A549 (cell line): ENCODE measurements at regions not wholly inside any gene's neighbourhood (a gene's known extent, or its start where the extent isn't known, plus 50 kb on each side); places are given as distances from the start of the nearest gene placed in this dataset.

Experiments
- ATAC-seq, 2 experiments: fragments of 200-7000 bp in 1 of 2; fragments of >200 bp in 1 of 2; cut with Nextera tagmentation in 1 of 2; cut with Tn5 transposase in 1 of 2; 3 replicates each; pipeline versions ENCODE4 v1.8.0 to v1.9.1; 2018 to 2020; ENCODE audit warnings: mild to moderate bottlenecking in 1 of 2, moderate library complexity in 1 of 2
- CTCF ChIA-PET: fragments of 300-600 bp; sonication (Branson Sonifier 250); formaldehyde crosslinking; extraction: SDS; loops from one replicate; lab custom pipeline; 2021; ENCODE audit warnings: antibody characterized with exemption, inconsistent platforms; lab: Yijun Ruan, JAX
- POLR2A ChIA-PET: fragments of 350-600 bp; formaldehyde crosslinking; extraction: SDS; loops from one replicate; lab custom pipeline; 2021; ENCODE audit warnings: antibody characterized with exemption, inconsistent platforms; lab: Yijun Ruan, JAX
- DNase-seq, 2 experiments: peaks; one replicate each; pipeline versions ENCODE4 v3.0.0 to v3.0.0-alpha.2; 2011 to 2016; ENCODE audit warnings: low read depth in 1 of 2, low spot score in 1 of 2
- FAIRE-seq: peaks from 2 replicates; lab custom pipeline; 2011; peaks lifted over from hg19 to GRCh38; lab: Jason Lieb, UNC
- H3K27ac ChIP-seq, 2 experiments: fragments of >200 bp; sonication (Bioruptor Twin); formaldehyde crosslinking; 3 replicates each; pipeline ENCODE4 v1.5.1; 2016 to 2017
- H3K4me1 ChIP-seq: fragments of >200 bp; sonication (Bioruptor Twin); formaldehyde crosslinking; 3 replicates; pipeline ENCODE4 v1.6.1; 2016
- H3K4me2 ChIP-seq: fragments of >200 bp; sonication (Bioruptor Twin); formaldehyde crosslinking; 3 replicates; pipeline ENCODE4 v1.6.1; 2016
- H3K4me3 ChIP-seq: fragments of >200 bp; sonication (Bioruptor Twin); formaldehyde crosslinking; 3 replicates; pipeline ENCODE4 v1.5.1; 2016
- H3K9me3 ChIP-seq: fragments of >200 bp; sonication (Bioruptor Twin); formaldehyde crosslinking; 3 replicates; pipeline ENCODE4 v1.6.1; 2016
- BHLHE40 ChIP-seq: IDR thresholded peaks from 2 replicates; pipeline ENCODE4 v1.6.1; 2012; ENCODE audit warnings: low read depth, low read length, inconsistent platforms
- CBX2 ChIP-seq: fragments of 200-600 bp; sonication (generic); IDR thresholded peaks from 2 replicates; pipeline ENCODE4 v1.6.1; 2016; ENCODE audit warnings: low read depth, mild to moderate bottlenecking, borderline replicate concordance
- E2F6 ChIP-seq: IDR thresholded peaks from 2 replicates; pipeline ENCODE4 v1.6.1; 2012; ENCODE audit warnings: low read depth, borderline replicate concordance
- EP300 ChIP-seq, 2 experiments: fragments of >200 bp; sonication (Bioruptor Twin); formaldehyde crosslinking; IDR thresholded peaks; 2 replicates in 1 of 2; 3 replicates in 1 of 2; pipeline ENCODE4 v1.6.1; 2016 to 2017
- FOSB ChIP-seq: fragments of 250-450 bp; sonication (Bioruptor Pico); IDR thresholded peaks from 2 replicates; pipeline ENCODE4 v1.5.0; 2020; ENCODE audit warnings: mild to moderate bottlenecking, moderate library complexity
- HDAC2 ChIP-seq: fragments of 200-600 bp; sonication (generic); IDR thresholded peaks from 2 replicates; pipeline ENCODE4 v1.6.1; 2016
- HES2 ChIP-seq: fragments of >200 bp; sonication (Bioruptor Twin); formaldehyde crosslinking; IDR thresholded peaks from 2 replicates; pipeline ENCODE4 v1.6.1; 2016
- HMGXB4 ChIP-seq: fragments of 250-450 bp; sonication (Bioruptor Pico); IDR thresholded peaks from 2 replicates; pipeline ENCODE4 v1.5.0; 2021; ENCODE audit warnings: mild to moderate bottlenecking, moderate library complexity, borderline replicate concordance
- HOXA7 ChIP-seq: fragments of 250-450 bp; sonication (Bioruptor Pico); IDR thresholded peaks from 2 replicates; pipeline ENCODE4 v1.5.0; 2020; ENCODE audit warnings: mild to moderate bottlenecking, moderate library complexity
- HOXB5 ChIP-seq: fragments of 250-450 bp; sonication (Bioruptor Pico); IDR thresholded peaks from 2 replicates; pipeline ENCODE4 v1.5.0; 2020; ENCODE audit warnings: mild to moderate bottlenecking, moderate library complexity
- KDM5A ChIP-seq: fragments of 200-600 bp; sonication (generic); IDR thresholded peaks from 2 replicates; pipeline ENCODE4 v1.6.1; 2016; ENCODE audit warnings: antibody characterized with exemption, mild to moderate bottlenecking
- MYC ChIP-seq: IDR thresholded peaks from 2 replicates; pipeline ENCODE4 v1.6.1; 2012; ENCODE audit warnings: mild to moderate bottlenecking, inconsistent platforms, low read length, improper control_type of control experiment, borderline replicate concordance
- NFE2L2 ChIP-seq: fragments of 150-350 bp; conservative IDR thresholded peaks from 2 replicates; pipeline ENCODE4 v1.6.1; 2014; ENCODE audit warnings: low read length
- NR3C1 ChIP-seq: fragments of >200 bp; sonication (Bioruptor Twin); formaldehyde crosslinking; IDR thresholded peaks from 3 replicates; pipeline ENCODE4 v1.6.1; 2017
- POLR2A ChIP-seq: IDR thresholded peaks from 2 replicates; pipeline ENCODE4 v1.6.1; 2012; ENCODE audit warnings: mild to moderate bottlenecking, low read length
- RARB ChIP-seq: fragments of 250-450 bp; sonication (Bioruptor Pico); IDR thresholded peaks from 2 replicates; pipeline ENCODE4 v1.8.0; 2021; ENCODE audit warnings: mild to moderate bottlenecking, moderate library complexity
- REST ChIP-seq: fragments of 200-600 bp; sonication (generic); IDR thresholded peaks from 2 replicates; pipeline ENCODE4 v1.6.1; 2016; ENCODE audit warnings: antibody characterized with exemption, mild to moderate bottlenecking, moderate library complexity
- RFX5 ChIP-seq: fragments of 450-650 bp; IDR thresholded peaks from 2 replicates; pipeline ENCODE4 v1.7.1; 2014; ENCODE audit warnings: antibody characterized with exemption, mild to moderate bottlenecking, moderate library complexity
- RNF2 ChIP-seq: fragments of 200-600 bp; sonication (generic); IDR thresholded peaks from 2 replicates; pipeline ENCODE4 v1.6.1; 2016; ENCODE audit warnings: low read depth, mild to moderate bottlenecking, antibody characterized with exemption, moderate library complexity, borderline replicate concordance
- SREBF2 ChIP-seq: fragments of 450-650 bp; IDR thresholded peaks from 2 replicates; pipeline ENCODE4 v1.6.1; 2014; ENCODE audit warnings: mild to moderate bottlenecking, moderate library complexity
- ZNF302 ChIP-seq: fragments of 250-450 bp; sonication (Bioruptor Pico); IDR thresholded peaks from 2 replicates; pipeline ENCODE4 v1.9.0; 2021; ENCODE audit warnings: inconsistent platforms, mild to moderate bottlenecking, moderate library complexity
- ZSCAN20 ChIP-seq: fragments of 250-450 bp; sonication (Bioruptor Pico); IDR thresholded peaks from 2 replicates; pipeline ENCODE4 v1.8.0; 2022; ENCODE audit warnings: mild to moderate bottlenecking, moderate library complexity
- WGBS: methylation state at CpG from one replicate; pipeline ENCODE4 v1.1.6; 2017; ENCODE audit errors: missing lambda C conversion rate; 5-methylcytosine and 5-hydroxymethylcytosine counted together
- TF ChIP-seq, protein P1 (sequence below): fragments of 250-450 bp; sonication (Bioruptor Pico); IDR thresholded peaks from 2 replicates; pipeline ENCODE4 v1.5.0; 2020; ENCODE audit warnings: low read depth, mild to moderate bottlenecking, moderate library complexity
- TF ChIP-seq, protein P2 (sequence below): fragments of 450-650 bp; IDR thresholded peaks from 2 replicates; pipeline ENCODE4 v1.6.1; 2014; ENCODE audit warnings: antibody characterized with exemption
- TF ChIP-seq, protein P3 (sequence below): fragments of >200 bp; sonication (Bioruptor Twin); formaldehyde crosslinking; IDR thresholded peaks from 3 replicates; pipeline ENCODE4 v1.6.1; 2016

GRCh38 chr11:91755526-91755925 lies 469.1 kb upstream of the FAT3 start (continued):
- no peak for TF ChIP-seq HES2
- TF ChIP-seq NFE2L2 = no peak
- TF ChIP-seq, protein P1, sequence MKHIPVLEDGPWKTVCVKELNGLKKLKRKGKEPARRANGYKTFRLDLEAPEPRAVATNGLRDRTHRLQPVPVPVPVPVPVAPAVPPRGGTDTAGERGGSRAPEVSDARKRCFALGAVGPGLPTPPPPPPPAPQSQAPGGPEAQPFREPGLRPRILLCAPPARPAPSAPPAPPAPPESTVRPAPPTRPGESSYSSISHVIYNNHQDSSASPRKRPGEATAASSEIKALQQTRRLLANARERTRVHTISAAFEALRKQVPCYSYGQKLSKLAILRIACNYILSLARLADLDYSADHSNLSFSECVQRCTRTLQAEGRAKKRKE = no peak
- TF ChIP-seq POLR2A = no peak

DNA sequence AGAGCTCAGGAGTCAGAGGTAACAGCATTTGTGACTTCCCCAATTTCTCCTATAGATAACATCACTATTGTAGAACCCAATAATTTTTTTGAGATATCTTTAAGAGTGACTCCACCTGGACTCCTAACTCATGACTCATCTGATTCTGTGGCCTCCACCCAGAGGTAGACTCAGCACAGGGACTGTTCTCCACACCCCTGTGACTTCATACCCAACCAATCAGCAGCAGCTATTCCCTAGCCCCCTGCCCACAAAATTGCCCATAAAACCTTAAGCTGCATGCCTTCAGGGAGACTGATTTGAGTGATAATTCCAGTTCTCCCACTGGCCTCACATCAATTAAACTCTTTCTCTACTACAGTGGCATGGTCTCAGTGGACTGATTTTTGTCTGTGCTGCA lies 475.4 kb upstream of the FAT3 start:
- TF ChIP-seq HDAC2 (no peak), CBX2 (no peak), EP300 (IDR thresholded peaks at IDR 0.05) (no peak), HMGXB4 (CRISPR knock-in tag) (no peak), RFX5 (no peak), E2F6 (no peak), MYC (no peak), FOSB (CRISPR knock-in tag) (no peak), SREBF2 (no peak)
- ATAC-seq (no peak), DNase-seq (no peak), FAIRE-seq (no peak)
- no peak overlapping the region for H3K4me2 ChIP-seq
- ChIA-PET CTCF (no interaction called here), POLR2A (no interaction called here)
- no peaks in the 10 kb centered on the region for H3K4me1 ChIP-seq
- no peaks in the 10 kb centered on the region; the same call in 2 of the 3 replicates for H3K9me3 ChIP-seq
- H3K27ac ChIP-seq = no peak overlapping the region
- no peak overlapping the region for H3K4me3 ChIP-seq

GRCh38 chr11:91742155-91742554 lies 482.5 kb upstream of the FAT3 start:
- Histone ChIP-seq H3K4me3 (no peak overlapping the region), H3K4me1 (0 out of 3 replicates have a peak, but pooled peaks cover 5% of the 10 kb centered on the region), H3K4me2 (no peak overlapping the region), H3K27ac (no peak overlapping the region), H3K9me3 (no peaks in the 10 kb centered on the region)
- WGBS = 75% methylated on average over 3 of the region's 3 CpGs
- FAIRE-seq = no peak
- TF ChIP-seq, protein P2, sequence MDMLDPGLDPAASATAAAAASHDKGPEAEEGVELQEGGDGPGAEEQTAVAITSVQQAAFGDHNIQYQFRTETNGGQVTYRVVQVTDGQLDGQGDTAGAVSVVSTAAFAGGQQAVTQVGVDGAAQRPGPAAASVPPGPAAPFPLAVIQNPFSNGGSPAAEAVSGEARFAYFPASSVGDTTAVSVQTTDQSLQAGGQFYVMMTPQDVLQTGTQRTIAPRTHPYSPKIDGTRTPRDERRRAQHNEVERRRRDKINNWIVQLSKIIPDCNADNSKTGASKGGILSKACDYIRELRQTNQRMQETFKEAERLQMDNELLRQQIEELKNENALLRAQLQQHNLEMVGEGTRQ = no peak
- TF ChIP-seq RARB (CRISPR knock-in tag) (no peak), NR3C1 (no peak), ZSCAN20 (CRISPR knock-in tag) (no peak), MYC (no peak), KDM5A (no peak), ZNF302 (CRISPR knock-in tag) (no peak), BHLHE40 (no peak), RNF2 (no peak), NFE2L2 (no peak), REST (no peak), HOXA7 (CRISPR knock-in tag) (no peak), HOXB5 (no peak), EP300 (IDR thresholded peaks at IDR 0.05) (no peak)
- TF ChIP-seq, protein P3, sequence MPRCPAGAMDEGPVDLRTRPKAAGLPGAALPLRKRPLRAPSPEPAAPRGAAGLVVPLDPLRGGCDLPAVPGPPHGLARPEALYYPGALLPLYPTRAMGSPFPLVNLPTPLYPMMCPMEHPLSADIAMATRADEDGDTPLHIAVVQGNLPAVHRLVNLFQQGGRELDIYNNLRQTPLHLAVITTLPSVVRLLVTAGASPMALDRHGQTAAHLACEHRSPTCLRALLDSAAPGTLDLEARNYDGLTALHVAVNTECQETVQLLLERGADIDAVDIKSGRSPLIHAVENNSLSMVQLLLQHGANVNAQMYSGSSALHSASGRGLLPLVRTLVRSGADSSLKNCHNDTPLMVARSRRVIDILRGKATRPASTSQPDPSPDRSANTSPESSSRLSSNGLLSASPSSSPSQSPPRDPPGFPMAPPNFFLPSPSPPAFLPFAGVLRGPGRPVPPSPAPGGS = no peak
- TF ChIP-seq, protein P1 = no peak
- ATAC-seq = no peak
- no peak for DNase-seq
- POLR2A ChIA-PET = no interaction called here
- CTCF ChIA-PET = interaction anchor here (1.3 kb wide), 1 partner anchor 12 kb away, joined by 3 read pairs; no protein-coding TSS in a partner anchor
